Neuronal stem cell (in vitro differentiated cells): ENCODE measurements at regions not wholly inside any gene's neighbourhood (a gene's known extent, or its start where the extent isn't known, plus 50 kb on each side); places are given as distances from the start of the nearest gene placed in this dataset.

Experiments used
- DNase-seq: peaks from one replicate; pipeline ENCODE4 v3.0.0-alpha.2; 2013; ENCODE audit warnings: low spot score
- H2AFZ ChIP-seq: one replicate; pipeline ENCODE4 v1.6.1; 2013; ENCODE audit warnings: mild to moderate bottlenecking, low read length, inconsistent platforms
- H2AK5ac ChIP-seq: 2 replicates; pipeline ENCODE4 v1.6.1; 2013; ENCODE audit warnings: low read depth, mild to moderate bottlenecking, inconsistent platforms, low read length, moderate library complexity, mixed read lengths
- H2BK120ac ChIP-seq: 2 replicates; pipeline ENCODE4 v1.6.1; 2013; ENCODE audit warnings: low read depth, mild to moderate bottlenecking, inconsistent platforms, low read length, moderate library complexity, mixed read lengths
- H2BK12ac ChIP-seq: one replicate; pipeline ENCODE4 v1.6.1; 2013; ENCODE audit warnings: low read length, inconsistent platforms
- H2BK15ac ChIP-seq: 2 replicates; pipeline ENCODE4 v1.6.1; 2013; ENCODE audit warnings: mild to moderate bottlenecking, low read length, inconsistent platforms, mixed read lengths
- H2BK5ac ChIP-seq: one replicate; pipeline ENCODE4 v1.6.1; 2013; ENCODE audit warnings: inconsistent platforms, mild to moderate bottlenecking, low read length, moderate library complexity
- H3K14ac ChIP-seq: one replicate; pipeline ENCODE4 v1.6.1; 2013; ENCODE audit warnings: low read length, inconsistent platforms
- H3K18ac ChIP-seq: 2 replicates; pipeline ENCODE4 v1.6.1; 2013; ENCODE audit warnings: low read length, inconsistent platforms
- H3K23ac ChIP-seq: 2 replicates; pipeline ENCODE4 v1.6.1; 2013; ENCODE audit warnings: low read depth, mild to moderate bottlenecking, mixed read lengths, low read length, inconsistent platforms; ENCODE audit not compliant: poor library complexity
- H3K27ac ChIP-seq: replicated peaks from 3 replicates; pipeline ENCODE4 v1.5.1; 2013; ENCODE audit warnings: low read length, inconsistent platforms
- H3K27me3 ChIP-seq, 3 experiments: 2 replicates each; pipeline ENCODE4 v1.6.1; 2013; ENCODE audit warnings: low read length in 3 of 3, mild to moderate bottlenecking in 2 of 3, inconsistent platforms in 1 of 3, low read depth in 1 of 3, mixed read lengths in 1 of 3, moderate library complexity in 1 of 3; ENCODE audit not compliant: control insufficient read depth in 3 of 3, insufficient read depth in 3 of 3
- H3K36me3 ChIP-seq, 2 donors: replicated peaks in 1 of 2; 2 replicates each; pipeline ENCODE4 v1.6.1; 2013; ENCODE audit warnings: low read length in 2 of 2; ENCODE audit not compliant: control insufficient read depth in 2 of 2, insufficient read depth in 2 of 2
- H3K4ac ChIP-seq: 2 replicates; pipeline ENCODE4 v1.6.1; 2013; ENCODE audit warnings: inconsistent platforms, mild to moderate bottlenecking, low read length, moderate library complexity
- H3K4me1 ChIP-seq, 2 donors: 1 replicate in 1 of 2; 2 replicates in 1 of 2; pipeline ENCODE4 v1.6.1; 2013; ENCODE audit warnings: low read length in 2 of 2, low read depth in 1 of 2; ENCODE audit not compliant: control insufficient read depth in 2 of 2, insufficient read depth in 1 of 2
- H3K4me2 ChIP-seq: one replicate; pipeline ENCODE4 v1.6.1; 2013; ENCODE audit warnings: mild to moderate bottlenecking, low read length, inconsistent platforms; ENCODE audit not compliant: insufficient read depth, poor library complexity, severe bottlenecking
- H3K4me3 ChIP-seq, 2 donors: 2 replicates each; pipeline ENCODE4 v1.5.1; 2013; ENCODE audit warnings: low read length in 2 of 2, mild to moderate bottlenecking in 2 of 2, inconsistent platforms in 1 of 2, moderate library complexity in 1 of 2
- H3K79me1 ChIP-seq: one replicate; pipeline ENCODE4 v1.6.1; 2013; ENCODE audit warnings: low read depth, mild to moderate bottlenecking, inconsistent platforms, low read length, moderate library complexity
- H3K9ac ChIP-seq: one replicate; pipeline ENCODE4 v1.6.1; 2013; ENCODE audit warnings: mild to moderate bottlenecking, low read depth, low read length, inconsistent platforms; ENCODE audit not compliant: poor library complexity
- H3K9me3 ChIP-seq, 2 donors: replicated peaks in 1 of 2; 2 replicates each; pipeline versions ENCODE3 to v1.6.1; 2013; ENCODE audit warnings: low read length in 2 of 2, mild to moderate bottlenecking in 2 of 2, inconsistent platforms in 1 of 2, low read depth in 1 of 2, mixed read lengths in 1 of 2, moderate library complexity in 1 of 2; ENCODE audit not compliant: control insufficient read depth in 2 of 2, insufficient read depth in 1 of 2
- H4K8ac ChIP-seq: one replicate; pipeline ENCODE4 v1.6.1; 2013; ENCODE audit warnings: low read depth, mild to moderate bottlenecking, inconsistent platforms, low read length, moderate library complexity
- H4K91ac ChIP-seq: one replicate; pipeline ENCODE4 v1.6.1; 2013; ENCODE audit warnings: low read length, low read depth, mild to moderate bottlenecking, inconsistent platforms; ENCODE audit not compliant: poor library complexity
- WGBS, 2 donors: extraction: QIAGEN DNeasy Blood & Tissue Kit; methylation state at CpG; one replicate each; pipeline ENCODE4 v1.1.7; 2013; ENCODE audit warnings: missing lambda C conversion rate in 2 of 2, mixed read lengths in 1 of 2; ENCODE audit not compliant: insufficient read length in 2 of 2, insufficient replicate concordance in 1 of 2; ENCODE audit errors: extremely low coverage in 2 of 2; 5-methylcytosine and 5-hydroxymethylcytosine counted together

DNA sequence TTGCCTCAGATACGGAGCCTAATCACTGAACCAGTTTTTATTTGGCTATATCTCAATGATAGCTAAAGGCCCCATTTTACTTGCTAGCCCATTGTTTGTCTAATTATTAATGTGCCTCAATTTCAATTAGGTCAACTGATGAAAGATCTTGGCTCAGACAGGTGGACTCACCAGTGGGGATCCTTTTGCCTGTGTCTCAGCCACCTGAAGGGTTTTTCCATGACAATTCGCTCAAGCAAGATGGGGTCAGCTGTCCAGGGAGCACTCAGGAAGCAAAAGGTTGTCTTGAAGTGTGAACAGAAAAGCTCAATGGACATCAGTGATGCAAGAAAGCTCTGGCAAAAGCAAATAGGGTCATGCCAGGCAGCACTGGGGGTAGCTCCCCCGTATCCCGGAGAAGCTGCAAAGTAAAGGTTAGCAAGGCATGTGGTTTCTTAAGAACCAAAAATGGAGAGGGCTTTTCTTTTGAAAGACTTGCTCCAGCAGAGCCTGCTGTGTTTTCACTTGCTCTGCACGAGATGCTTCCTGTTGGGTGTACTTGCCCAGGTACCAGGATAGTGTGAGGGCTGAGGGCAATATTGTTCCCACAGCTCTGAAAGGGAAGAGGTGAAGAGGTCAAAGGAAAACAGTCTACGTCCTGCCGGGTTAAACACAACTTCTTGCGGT is 541.2 kb upstream of the CDH5 start:
- no peak for DNase-seq
- Histone ChIP-seq H2BK12ac (no peak overlapping the region), H3K14ac (no peak overlapping the region), H3K4me2 (no peak overlapping the region), H2AFZ (no peak overlapping the region), H4K8ac (no peak overlapping the region), H4K91ac (no peak overlapping the region), H2BK5ac (no peak overlapping the region), H2AK5ac (no peak overlapping the region), H3K18ac (peak overlapping the region; percentile 46), H3K36me3 (no peaks in the 10 kb centered on the region), H3K27ac (no peak overlapping the region), H2BK120ac (no peak overlapping the region), H2BK15ac (no peak overlapping the region), H3K4me1 (peaks cover 0 to 6% of the 10 kb centered on the region in 2 donors), H3K27me3 (peaks cover 0 to 3% (median 0%) of the 10 kb centered on the region in 3 experiments), H3K9me3 (peaks cover 0 to 2% of the 10 kb centered on the region in 2 donors), H3K79me1 (no peaks in the 10 kb centered on the region), H3K4me3 (no peak overlapping the region), H3K9ac (no peak overlapping the region), H3K23ac (no peak overlapping the region), H3K4ac (no peak overlapping the region)
- no CpG with 5 or more reads among the region's 8 CpGs for WGBS, 2 donors

GRCh38 chr16:65822148-65822547 is 544.3 kb upstream of the CDH5 start:
- no peak for DNase-seq
- Histone ChIP-seq H2AFZ (no peak overlapping the region), H3K27ac (no peak overlapping the region), H3K36me3 (no peaks in the 10 kb centered on the region), H3K4me2 (no peak overlapping the region), H2BK120ac (no peak overlapping the region), H2BK15ac (no peak overlapping the region), H3K79me1 (no peaks in the 10 kb centered on the region), H2AK5ac (no peak overlapping the region), H3K23ac (no peak overlapping the region), H3K4me3 (no peak overlapping the region), H2BK5ac (no peak overlapping the region), H3K4ac (no peak overlapping the region), H4K8ac (no peak overlapping the region), H3K9ac (no peak overlapping the region), H4K91ac (no peak overlapping the region), H3K9me3 (peaks cover 0 to 2% of the 10 kb centered on the region in 2 donors), H3K4me1 (peaks cover 0 to 8% of the 10 kb centered on the region in 2 donors), H2BK12ac (no peak overlapping the region), H3K18ac (no peak overlapping the region), H3K27me3 (peaks cover 0 to 3% (median 0%) of the 10 kb centered on the region in 3 experiments), H3K14ac (no peak overlapping the region)
- WGBS, 2 donors: no CpG with 5 or more reads among the region's 2 CpGs

DNA sequence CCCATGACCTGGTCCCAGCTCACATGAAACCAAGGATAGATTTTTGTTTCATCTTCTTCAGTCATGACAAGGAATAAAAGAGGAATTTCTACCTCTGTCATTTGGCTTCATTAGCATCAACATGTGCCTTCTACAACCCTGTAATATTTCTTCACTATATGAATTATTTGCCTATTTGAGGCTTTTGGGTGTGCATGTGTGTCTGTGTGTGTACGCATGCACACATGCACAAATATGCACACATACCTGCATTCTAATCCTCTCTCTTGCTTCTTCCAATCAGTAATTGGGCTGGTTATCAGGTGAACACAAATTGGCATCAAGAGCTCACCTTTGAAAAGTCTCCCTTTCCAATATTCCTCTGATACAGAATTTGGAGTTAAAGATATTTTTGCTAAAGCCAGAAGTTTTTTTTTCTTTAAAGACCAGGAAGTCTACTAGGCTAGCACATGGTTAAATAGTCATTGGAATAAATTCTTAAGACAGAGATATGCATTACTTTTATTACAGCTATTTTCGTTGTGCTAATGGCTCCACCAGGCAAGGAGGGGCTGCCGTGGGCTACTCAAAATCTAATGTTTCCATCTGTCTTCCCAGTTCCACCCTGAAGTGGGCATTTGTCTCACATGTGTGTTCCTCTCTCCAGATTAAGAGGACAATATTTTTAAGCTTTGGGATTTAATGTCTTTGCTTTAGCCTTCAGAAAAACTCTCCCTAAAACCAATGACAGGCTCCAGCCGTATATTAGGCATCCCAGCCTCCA is 547.2 kb upstream of the CDH5 start:
- Histone ChIP-seq H3K18ac (no peak overlapping the region), H2BK15ac (no peak overlapping the region), H3K4me2 (no peak overlapping the region), H3K9ac (no peak overlapping the region), H3K4me3 (no peak overlapping the region), H3K36me3 (no peaks in the 10 kb centered on the region), H4K8ac (no peak overlapping the region), H3K14ac (no peak overlapping the region), H2BK120ac (no peak overlapping the region), H3K4me1 (peaks cover 0 to 4% of the 10 kb centered on the region in 2 donors), H2AFZ (no peak overlapping the region), H3K9me3 (peaks cover 0 to 2% of the 10 kb centered on the region in 2 donors), H2BK5ac (no peak overlapping the region), H3K27me3 (no peaks in the 10 kb centered on the region), H4K91ac (no peak overlapping the region), H3K4ac (no peak overlapping the region), H3K23ac (no peak overlapping the region), H3K79me1 (no peaks in the 10 kb centered on the region), H2AK5ac (no peak overlapping the region), H3K27ac (no peak overlapping the region), H2BK12ac (no peak overlapping the region)
- no peak for DNase-seq
- WGBS, 2 donors: no CpG with 5 or more reads among the region's 4 CpGs

GRCh38 chr16:65817799-65818198 is 548.7 kb upstream of the CDH5 start:
- Histone ChIP-seq H3K27me3 (no peaks in the 10 kb centered on the region), H3K14ac (no peak overlapping the region), H4K8ac (no peak overlapping the region), H2AK5ac (no peak overlapping the region), H4K91ac (no peak overlapping the region), H2BK5ac (no peak overlapping the region), H2BK12ac (no peak overlapping the region), H2BK120ac (no peak overlapping the region), H3K36me3 (no peaks in the 10 kb centered on the region), H3K4ac (no peak overlapping the region), H3K27ac (no peak overlapping the region), H3K4me3 (no peak overlapping the region), H3K4me1 (peaks cover 0 to 4% of the 10 kb centered on the region in 2 donors), H3K4me2 (no peak overlapping the region), H3K79me1 (no peaks in the 10 kb centered on the region), H3K9ac (no peak overlapping the region), H3K18ac (no peak overlapping the region), H3K23ac (no peak overlapping the region), H2BK15ac (no peak overlapping the region), H2AFZ (no peak overlapping the region), H3K9me3 (peaks cover 0 to 2% of the 10 kb centered on the region in 2 donors)
- DNase-seq: no peak
- WGBS, 2 donors: no CpG with 5 or more reads among the region's 2 CpGs
